Astrocyte of the cerebellum (primary cell): ENCODE measurements at regions not wholly inside any gene's neighbourhood (a gene's known extent, or its start where the extent isn't known, plus 50 kb on each side); places are given as distances from the start of the nearest gene placed in this dataset.

ENCODE experiments used
- DNase-seq: peaks from one replicate; pipeline ENCODE4 v3.0.0-alpha.2; 2011; ENCODE audit warnings: low read depth
- H3K4me3 ChIP-seq: 2 replicates; pipeline ENCODE4 v1.5.1; 2011; ENCODE audit warnings: mild to moderate bottlenecking, low read depth, low read length, moderate library complexity
- in situ Hi-C: cut with HindIII; loops from 2 replicates; pipeline ENCODE4 v1.10.0; 2017; ENCODE audit warnings: low sequenced_read_pairs
- TF ChIP-seq, protein P1 (sequence below): IDR thresholded peaks from 2 replicates; pipeline ENCODE4 v1.5.1; 2012; ENCODE audit warnings: low read length, low read depth, moderate library complexity, mild to moderate bottlenecking; ENCODE audit errors: missing control alignments

DNA sequence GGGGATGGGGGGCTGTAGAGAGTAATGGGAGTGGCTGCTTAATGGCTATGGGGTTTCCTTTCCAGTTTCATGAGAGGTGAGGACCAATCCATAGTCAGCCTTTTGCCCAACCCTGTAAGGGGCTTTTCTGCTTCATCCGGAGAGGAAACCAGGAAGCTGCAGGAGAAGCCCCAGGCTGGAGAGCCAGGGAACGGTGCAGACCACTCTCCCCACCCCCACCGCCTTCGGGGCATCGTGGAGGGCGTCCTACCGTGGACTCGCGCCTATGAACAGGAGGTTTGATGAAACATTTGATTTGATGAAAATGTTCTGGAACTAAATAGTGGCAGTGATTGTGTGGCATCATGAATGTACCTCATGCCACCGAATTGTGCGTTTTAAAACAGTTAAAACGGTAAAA lies 204.3 kb upstream of the DIO3 start:
- no peak overlapping the region for H3K4me3 ChIP-seq
- DNase-seq, result no peak
- in situ Hi-C loops, result no loop called here
- TF ChIP-seq, protein P1, sequence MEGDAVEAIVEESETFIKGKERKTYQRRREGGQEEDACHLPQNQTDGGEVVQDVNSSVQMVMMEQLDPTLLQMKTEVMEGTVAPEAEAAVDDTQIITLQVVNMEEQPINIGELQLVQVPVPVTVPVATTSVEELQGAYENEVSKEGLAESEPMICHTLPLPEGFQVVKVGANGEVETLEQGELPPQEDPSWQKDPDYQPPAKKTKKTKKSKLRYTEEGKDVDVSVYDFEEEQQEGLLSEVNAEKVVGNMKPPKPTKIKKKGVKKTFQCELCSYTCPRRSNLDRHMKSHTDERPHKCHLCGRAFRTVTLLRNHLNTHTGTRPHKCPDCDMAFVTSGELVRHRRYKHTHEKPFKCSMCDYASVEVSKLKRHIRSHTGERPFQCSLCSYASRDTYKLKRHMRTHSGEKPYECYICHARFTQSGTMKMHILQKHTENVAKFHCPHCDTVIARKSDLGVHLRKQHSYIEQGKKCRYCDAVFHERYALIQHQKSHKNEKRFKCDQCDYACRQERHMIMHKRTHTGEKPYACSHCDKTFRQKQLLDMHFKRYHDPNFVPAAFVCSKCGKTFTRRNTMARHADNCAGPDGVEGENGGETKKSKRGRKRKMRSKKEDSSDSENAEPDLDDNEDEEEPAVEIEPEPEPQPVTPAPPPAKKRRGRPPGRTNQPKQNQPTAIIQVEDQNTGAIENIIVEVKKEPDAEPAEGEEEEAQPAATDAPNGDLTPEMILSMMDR, result no peak

- in situ Hi-C loops, result no loop called here
- TF ChIP-seq, protein P1, result no peak
- H3K4me3 ChIP-seq, result no peak overlapping the region
- DNase-seq, result no peak
Measured at GRCh38 chr14:101357559-101358319, 203.6 kb upstream of the DIO3 start.

GRCh38 chr14:101358320-101359125 lies 202.8 kb upstream of the DIO3 start:
- TF ChIP-seq, protein P1, result no peak
- no peak overlapping the region for H3K4me3 ChIP-seq
- no peak for DNase-seq
- in situ Hi-C loops, result no loop called here

DNA sequence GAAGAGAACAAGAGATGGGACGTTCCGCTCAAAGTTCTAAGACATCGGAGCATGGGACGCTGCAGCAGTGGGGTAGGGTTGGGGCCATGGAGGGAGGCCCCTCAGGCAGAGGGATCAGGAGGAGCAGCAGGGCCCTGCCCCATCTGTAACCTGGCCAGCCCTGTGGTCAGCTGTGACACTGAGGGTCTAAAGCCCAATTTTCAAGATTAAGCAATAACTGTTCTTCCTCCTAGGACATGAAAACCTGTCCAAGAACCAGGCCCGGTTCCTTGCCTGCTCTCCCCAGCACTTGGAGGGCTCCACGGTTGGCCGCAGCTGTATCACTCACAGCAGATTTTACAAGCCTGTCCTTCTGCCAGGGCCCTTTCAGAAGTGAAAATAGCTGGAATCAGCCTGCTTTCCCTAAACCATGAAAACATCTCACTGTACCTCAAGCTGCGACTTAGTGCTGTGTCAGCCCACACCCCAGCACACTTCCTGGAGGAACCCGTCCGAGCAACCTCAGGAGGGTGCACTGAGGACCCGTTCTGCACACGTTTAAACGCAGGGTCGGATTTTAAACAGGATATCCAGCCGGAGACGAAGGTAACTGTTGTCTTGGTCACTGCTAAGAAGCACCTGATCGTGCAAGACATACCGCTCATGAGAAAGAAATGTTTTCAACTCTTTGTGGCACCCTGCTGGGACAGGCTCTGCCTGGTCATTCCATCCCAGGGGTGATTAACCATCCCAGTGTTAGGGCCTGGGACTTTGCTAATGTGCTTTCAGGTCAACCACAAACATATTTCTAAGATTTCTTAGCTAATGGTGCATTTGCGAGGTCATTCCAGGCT lies 201.9 kb upstream of the DIO3 start:
- TF ChIP-seq, protein P1, result no peak
- in situ Hi-C loops, result no loop called here
- no peak overlapping the region for H3K4me3 ChIP-seq
- peak; percentile 44 for DNase-seq

DNA sequence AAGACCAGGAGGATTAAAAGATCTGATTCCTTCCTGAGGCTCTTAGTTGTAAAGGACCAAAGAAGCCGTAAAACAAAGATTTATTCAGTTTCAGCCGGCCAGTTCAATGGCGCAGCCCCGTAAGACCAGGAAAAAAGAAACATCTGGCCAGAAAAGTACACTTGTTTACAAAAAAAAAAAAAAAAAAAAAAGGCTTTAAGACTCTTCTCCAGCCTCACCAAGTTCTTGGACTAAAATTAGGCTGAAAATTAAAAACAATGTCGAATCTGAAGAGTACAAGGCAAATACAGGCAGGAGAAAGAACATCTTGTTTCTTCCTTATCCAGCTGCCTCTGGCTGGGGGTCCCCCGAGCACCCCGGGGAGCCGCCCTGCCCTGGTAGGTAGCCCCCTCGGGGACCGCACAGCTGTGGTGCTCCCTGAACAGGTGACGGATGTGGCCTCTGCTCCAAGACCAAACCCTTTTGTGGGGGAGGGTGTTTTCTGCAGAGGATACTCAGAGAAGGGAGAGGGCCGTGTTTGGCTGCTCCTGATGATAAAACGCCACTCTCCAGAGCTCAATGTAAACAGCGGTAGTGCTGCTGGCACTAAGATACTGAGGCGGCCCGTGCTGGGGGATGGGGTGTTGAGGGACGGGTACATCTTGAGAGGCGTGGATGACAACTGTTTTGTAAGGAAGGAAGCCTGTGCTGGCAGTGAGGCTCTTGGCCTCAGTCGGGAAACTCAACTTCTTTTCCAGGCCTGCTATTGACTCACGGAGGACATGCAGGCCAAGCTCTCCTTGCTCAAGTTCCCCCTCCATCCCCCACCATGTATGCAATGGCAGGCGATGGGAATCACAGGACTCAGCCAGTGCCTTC lies 201.0 kb upstream of the DIO3 start:
- in situ Hi-C loops, result no loop called here
- H3K4me3 ChIP-seq, result no peak overlapping the region
- TF ChIP-seq, protein P1, result no peak
- no peak for DNase-seq
